ENCODE measurements at regions not wholly inside any gene's neighbourhood (a gene's known extent, or its start where the extent isn't known, plus 50 kb on each side); places are given as distances from the start of the nearest gene placed in this dataset.

DNA sequence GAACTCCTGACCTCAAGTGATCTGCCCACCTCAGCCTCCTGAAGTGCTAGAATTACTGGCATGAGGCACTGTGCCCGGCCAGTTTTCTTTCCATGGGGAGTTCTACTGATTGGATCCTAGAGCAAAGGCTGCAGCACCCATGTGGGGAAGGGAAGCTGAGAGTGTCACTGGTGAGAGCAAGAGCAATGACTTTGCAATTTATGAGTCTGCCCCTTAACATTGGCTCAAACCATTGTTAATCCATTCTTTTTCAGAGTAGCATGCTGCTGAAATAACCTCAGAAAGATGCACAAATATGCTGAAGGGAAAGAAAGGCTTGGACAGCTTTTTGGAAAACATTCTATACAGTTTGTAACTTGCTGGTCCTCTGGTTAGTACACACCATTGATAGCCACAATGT is 116.4 kb upstream of the PPARGC1A start:
- POLR2A ChIA-PET: no interaction called here
- Mint-ChIP-seq H3K4me3 (no peak overlapping the region), H3K9me3 (no peaks in the 10 kb centered on the region), H3K36me3 (no peaks in the 10 kb centered on the region), H3K4me1 (peaks cover 44% of the 10 kb centered on the region), H3K27ac (no peak overlapping the region), H3K27me3 (ENCODE audit: low read depth) (peaks cover 5% of the 10 kb centered on the region; the same call in 1 of the 2 replicates)
- ATAC-seq (no peak), DNase-seq (ENCODE audit: low spot score) (no peak)
- CTCF ChIA-PET: no interaction called here
- TF ChIP-seq ATF6 (CRISPR knock-in tag; IDR thresholded peaks at IDR 0.05) (no peak), TEAD1 (CRISPR knock-in tag; IDR thresholded peaks at IDR 0.05) (no peak), ZNF416 (CRISPR knock-in tag; IDR thresholded peaks at IDR 0.05) (no peak), IRF2 (CRISPR knock-in tag; IDR thresholded peaks at IDR 0.05; ENCODE audit: borderline replicate concordance, low read depth) (no peak)
- TF ChIP-seq, protein P1, sequence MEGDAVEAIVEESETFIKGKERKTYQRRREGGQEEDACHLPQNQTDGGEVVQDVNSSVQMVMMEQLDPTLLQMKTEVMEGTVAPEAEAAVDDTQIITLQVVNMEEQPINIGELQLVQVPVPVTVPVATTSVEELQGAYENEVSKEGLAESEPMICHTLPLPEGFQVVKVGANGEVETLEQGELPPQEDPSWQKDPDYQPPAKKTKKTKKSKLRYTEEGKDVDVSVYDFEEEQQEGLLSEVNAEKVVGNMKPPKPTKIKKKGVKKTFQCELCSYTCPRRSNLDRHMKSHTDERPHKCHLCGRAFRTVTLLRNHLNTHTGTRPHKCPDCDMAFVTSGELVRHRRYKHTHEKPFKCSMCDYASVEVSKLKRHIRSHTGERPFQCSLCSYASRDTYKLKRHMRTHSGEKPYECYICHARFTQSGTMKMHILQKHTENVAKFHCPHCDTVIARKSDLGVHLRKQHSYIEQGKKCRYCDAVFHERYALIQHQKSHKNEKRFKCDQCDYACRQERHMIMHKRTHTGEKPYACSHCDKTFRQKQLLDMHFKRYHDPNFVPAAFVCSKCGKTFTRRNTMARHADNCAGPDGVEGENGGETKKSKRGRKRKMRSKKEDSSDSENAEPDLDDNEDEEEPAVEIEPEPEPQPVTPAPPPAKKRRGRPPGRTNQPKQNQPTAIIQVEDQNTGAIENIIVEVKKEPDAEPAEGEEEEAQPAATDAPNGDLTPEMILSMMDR (IDR thresholded peaks at IDR 0.05): no peak
- TF ChIP-seq, protein P2, sequence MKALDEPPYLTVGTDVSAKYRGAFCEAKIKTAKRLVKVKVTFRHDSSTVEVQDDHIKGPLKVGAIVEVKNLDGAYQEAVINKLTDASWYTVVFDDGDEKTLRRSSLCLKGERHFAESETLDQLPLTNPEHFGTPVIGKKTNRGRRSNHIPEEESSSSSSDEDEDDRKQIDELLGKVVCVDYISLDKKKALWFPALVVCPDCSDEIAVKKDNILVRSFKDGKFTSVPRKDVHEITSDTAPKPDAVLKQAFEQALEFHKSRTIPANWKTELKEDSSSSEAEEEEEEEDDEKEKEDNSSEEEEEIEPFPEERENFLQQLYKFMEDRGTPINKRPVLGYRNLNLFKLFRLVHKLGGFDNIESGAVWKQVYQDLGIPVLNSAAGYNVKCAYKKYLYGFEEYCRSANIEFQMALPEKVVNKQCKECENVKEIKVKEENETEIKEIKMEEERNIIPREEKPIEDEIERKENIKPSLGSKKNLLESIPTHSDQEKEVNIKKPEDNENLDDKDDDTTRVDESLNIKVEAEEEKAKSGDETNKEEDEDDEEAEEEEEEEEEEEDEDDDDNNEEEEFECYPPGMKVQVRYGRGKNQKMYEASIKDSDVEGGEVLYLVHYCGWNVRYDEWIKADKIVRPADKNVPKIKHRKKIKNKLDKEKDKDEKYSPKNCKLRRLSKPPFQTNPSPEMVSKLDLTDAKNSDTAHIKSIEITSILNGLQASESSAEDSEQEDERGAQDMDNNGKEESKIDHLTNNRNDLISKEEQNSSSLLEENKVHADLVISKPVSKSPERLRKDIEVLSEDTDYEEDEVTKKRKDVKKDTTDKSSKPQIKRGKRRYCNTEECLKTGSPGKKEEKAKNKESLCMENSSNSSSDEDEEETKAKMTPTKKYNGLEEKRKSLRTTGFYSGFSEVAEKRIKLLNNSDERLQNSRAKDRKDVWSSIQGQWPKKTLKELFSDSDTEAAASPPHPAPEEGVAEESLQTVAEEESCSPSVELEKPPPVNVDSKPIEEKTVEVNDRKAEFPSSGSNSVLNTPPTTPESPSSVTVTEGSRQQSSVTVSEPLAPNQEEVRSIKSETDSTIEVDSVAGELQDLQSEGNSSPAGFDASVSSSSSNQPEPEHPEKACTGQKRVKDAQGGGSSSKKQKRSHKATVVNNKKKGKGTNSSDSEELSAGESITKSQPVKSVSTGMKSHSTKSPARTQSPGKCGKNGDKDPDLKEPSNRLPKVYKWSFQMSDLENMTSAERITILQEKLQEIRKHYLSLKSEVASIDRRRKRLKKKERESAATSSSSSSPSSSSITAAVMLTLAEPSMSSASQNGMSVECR (CRISPR knock-in tag; IDR thresholded peaks at IDR 0.05; ENCODE audit: borderline replicate concordance): no peak
- TF ChIP-seq, protein P3, sequence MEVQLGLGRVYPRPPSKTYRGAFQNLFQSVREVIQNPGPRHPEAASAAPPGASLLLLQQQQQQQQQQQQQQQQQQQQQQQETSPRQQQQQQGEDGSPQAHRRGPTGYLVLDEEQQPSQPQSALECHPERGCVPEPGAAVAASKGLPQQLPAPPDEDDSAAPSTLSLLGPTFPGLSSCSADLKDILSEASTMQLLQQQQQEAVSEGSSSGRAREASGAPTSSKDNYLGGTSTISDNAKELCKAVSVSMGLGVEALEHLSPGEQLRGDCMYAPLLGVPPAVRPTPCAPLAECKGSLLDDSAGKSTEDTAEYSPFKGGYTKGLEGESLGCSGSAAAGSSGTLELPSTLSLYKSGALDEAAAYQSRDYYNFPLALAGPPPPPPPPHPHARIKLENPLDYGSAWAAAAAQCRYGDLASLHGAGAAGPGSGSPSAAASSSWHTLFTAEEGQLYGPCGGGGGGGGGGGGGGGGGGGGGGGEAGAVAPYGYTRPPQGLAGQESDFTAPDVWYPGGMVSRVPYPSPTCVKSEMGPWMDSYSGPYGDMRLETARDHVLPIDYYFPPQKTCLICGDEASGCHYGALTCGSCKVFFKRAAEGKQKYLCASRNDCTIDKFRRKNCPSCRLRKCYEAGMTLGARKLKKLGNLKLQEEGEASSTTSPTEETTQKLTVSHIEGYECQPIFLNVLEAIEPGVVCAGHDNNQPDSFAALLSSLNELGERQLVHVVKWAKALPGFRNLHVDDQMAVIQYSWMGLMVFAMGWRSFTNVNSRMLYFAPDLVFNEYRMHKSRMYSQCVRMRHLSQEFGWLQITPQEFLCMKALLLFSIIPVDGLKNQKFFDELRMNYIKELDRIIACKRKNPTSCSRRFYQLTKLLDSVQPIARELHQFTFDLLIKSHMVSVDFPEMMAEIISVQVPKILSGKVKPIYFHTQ (CRISPR knock-in tag; IDR thresholded peaks at IDR 0.05): no peak

DNA sequence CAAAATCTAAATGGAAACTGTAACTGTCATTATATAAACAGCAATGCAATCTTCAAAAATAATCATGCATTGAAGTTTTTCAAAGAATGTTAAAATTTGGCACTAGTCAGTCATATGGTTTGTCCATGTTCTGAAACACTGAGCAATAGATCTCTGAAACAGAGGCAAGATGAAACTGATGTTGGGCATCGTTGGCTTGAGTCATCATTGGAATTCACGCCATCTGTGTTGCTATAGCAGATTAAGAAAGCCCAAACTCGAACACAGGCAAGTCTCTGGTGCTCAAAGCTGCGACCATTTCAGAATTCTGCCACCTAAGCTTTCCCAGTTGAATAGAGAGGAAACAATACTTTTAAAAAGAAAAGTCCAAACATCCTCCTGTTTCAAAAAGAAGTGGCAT is 114.1 kb upstream of the PPARGC1A start:
- H3K27me3 Mint-ChIP-seq (ENCODE audit: low read depth): peaks cover 5% of the 10 kb centered on the region; the same call in 1 of the 2 replicates
- ChIA-PET CTCF (no interaction called here), POLR2A (no interaction called here)
- H3K4me1 Mint-ChIP-seq: peaks cover 34% of the 10 kb centered on the region
- ATAC-seq: no peak
- no peak overlapping the region for H3K4me3 Mint-ChIP-seq
- no peaks in the 10 kb centered on the region for H3K36me3 Mint-ChIP-seq
- no peak for DNase-seq (ENCODE audit: low spot score)
- no peak overlapping the region for H3K27ac Mint-ChIP-seq
- H3K9me3 Mint-ChIP-seq: no peaks in the 10 kb centered on the region
- TF ChIP-seq ESRRA (CRISPR knock-in tag; IDR thresholded peaks at IDR 0.05; ENCODE audit: borderline replicate concordance): no peak
- TF ChIP-seq, protein P4, sequence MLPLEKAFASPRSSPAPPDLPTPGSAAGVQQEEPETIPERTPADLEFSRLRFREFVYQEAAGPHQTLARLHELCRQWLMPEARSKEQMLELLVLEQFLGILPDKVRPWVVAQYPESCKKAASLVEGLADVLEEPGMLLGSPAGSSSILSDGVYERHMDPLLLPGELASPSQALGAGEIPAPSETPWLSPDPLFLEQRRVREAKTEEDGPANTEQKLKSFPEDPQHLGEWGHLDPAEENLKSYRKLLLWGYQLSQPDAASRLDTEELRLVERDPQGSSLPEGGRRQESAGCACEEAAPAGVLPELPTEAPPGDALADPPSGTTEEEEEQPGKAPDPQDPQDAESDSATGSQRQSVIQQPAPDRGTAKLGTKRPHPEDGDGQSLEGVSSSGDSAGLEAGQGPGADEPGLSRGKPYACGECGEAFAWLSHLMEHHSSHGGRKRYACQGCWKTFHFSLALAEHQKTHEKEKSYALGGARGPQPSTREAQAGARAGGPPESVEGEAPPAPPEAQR (CRISPR knock-in tag; IDR thresholded peaks at IDR 0.05): no peak
- no peak for TF ChIP-seq FOXP1 (CRISPR knock-in tag; IDR thresholded peaks at IDR 0.05; ENCODE audit: borderline replicate concordance)
- TF ChIP-seq, protein P5, sequence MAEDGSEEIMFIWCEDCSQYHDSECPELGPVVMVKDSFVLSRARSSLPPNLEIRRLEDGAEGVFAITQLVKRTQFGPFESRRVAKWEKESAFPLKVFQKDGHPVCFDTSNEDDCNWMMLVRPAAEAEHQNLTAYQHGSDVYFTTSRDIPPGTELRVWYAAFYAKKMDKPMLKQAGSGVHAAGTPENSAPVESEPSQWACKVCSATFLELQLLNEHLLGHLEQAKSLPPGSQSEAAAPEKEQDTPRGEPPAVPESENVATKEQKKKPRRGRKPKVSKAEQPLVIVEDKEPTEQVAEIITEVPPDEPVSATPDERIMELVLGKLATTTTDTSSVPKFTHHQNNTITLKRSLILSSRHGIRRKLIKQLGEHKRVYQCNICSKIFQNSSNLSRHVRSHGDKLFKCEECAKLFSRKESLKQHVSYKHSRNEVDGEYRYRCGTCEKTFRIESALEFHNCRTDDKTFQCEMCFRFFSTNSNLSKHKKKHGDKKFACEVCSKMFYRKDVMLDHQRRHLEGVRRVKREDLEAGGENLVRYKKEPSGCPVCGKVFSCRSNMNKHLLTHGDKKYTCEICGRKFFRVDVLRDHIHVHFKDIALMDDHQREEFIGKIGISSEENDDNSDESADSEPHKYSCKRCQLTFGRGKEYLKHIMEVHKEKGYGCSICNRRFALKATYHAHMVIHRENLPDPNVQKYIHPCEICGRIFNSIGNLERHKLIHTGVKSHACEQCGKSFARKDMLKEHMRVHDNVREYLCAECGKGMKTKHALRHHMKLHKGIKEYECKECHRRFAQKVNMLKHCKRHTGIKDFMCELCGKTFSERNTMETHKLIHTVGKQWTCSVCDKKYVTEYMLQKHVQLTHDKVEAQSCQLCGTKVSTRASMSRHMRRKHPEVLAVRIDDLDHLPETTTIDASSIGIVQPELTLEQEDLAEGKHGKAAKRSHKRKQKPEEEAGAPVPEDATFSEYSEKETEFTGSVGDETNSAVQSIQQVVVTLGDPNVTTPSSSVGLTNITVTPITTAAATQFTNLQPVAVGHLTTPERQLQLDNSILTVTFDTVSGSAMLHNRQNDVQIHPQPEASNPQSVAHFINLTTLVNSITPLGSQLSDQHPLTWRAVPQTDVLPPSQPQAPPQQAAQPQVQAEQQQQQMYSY (CRISPR knock-in tag; IDR thresholded peaks at IDR 0.05): no peak
- TF ChIP-seq GTF2I (CRISPR knock-in tag; conservative IDR thresholded peaks at IDR 0.05): no peak
- TF ChIP-seq, protein P6, sequence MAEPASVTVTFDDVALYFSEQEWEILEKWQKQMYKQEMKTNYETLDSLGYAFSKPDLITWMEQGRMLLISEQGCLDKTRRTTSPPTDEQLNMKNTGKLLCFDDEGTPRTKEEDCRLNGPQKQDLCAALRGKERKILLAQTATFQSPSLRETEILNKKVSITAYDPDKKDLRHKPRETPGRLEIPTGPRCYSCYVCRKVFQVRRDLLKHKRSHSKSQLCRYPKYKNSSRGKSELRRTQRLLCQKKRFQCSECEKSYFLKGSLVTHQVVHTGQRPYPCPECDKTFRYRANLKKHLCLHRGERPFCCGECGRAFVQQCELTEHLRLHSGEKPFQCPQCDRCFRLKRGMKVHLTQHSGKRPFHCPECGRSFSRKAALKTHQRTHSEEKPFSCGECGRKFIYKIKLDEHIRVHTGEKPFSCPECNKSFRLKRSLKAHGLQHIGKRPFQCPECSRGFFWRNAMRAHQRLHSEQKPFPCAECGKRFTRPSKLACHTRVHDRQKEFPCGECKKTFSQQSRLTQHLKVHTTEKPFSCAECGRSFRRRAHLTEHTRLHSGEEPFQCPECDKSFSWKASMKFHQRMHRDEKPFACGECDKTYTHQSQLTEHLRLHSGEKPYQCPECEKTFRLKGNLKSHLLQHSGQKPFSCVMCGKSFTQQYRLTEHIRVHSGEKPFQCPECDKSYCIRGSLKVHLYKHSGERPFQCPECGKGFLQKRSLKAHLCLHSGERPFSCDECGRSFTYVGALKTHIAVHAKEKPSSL (CRISPR knock-in tag; conservative IDR thresholded peaks at IDR 0.05): no peak
- no peak for TF ChIP-seq OVOL2 (CRISPR knock-in tag; IDR thresholded peaks at IDR 0.05; ENCODE audit: borderline replicate concordance)
- no peak for TF ChIP-seq RELA (CRISPR knock-in tag; IDR thresholded peaks at IDR 0.05; ENCODE audit: borderline replicate concordance)
- TF ChIP-seq IRF2 (CRISPR knock-in tag; IDR thresholded peaks at IDR 0.05; ENCODE audit: borderline replicate concordance, low read depth): no peak
- TF ChIP-seq TP53 (CRISPR knock-in tag; IDR thresholded peaks at IDR 0.05): no peak
